Right atrium auricular region (tissue), 2 donors: ENCODE measurements at regions not wholly inside any gene's neighbourhood (a gene's known extent, or its start where the extent isn't known, plus 50 kb on each side); places are given as distances from the start of the nearest gene placed in this dataset.

Source experiments
- DNase-seq: peaks from one replicate; pipeline ENCODE4 v3.0.0-alpha.2; 2019; ENCODE audit warnings: low spot score
- H3K27ac ChIP-seq, 2 donors: fragments of 200-600 bp; sonication (generic); 1 replicate in 1 of 2; 2 replicates in 1 of 2; pipeline ENCODE4 v1.5.1; 2016 to 2019
- H3K27me3 ChIP-seq, 2 donors: fragments of 200-600 bp; sonication (generic); one replicate each; pipeline versions ENCODE4 v1.5.1 to v1.6.0; 2017 to 2019
- H3K36me3 ChIP-seq: fragments of 200-600 bp; sonication (generic); one replicate; pipeline ENCODE4 v1.5.1; 2016
- H3K4me1 ChIP-seq, 2 donors: fragments of 200-600 bp; sonication (generic); one replicate each; pipeline versions ENCODE4 v1.5.1 to v1.6.0; 2017 to 2019
- H3K4me3 ChIP-seq, 2 donors: fragments of 200-600 bp; sonication (generic); 1 replicate in 1 of 2; 2 replicates in 1 of 2; pipeline ENCODE4 v1.5.1; 2017 to 2019; ENCODE audit warnings: mild to moderate bottlenecking in 1 of 2, moderate library complexity in 1 of 2
- H3K9me3 ChIP-seq, 2 donors: fragments of 200-600 bp; sonication (generic); one replicate each; pipeline ENCODE4 v1.5.1; 2019
- CTCF ChIP-seq, 2 donors: fragments of 200-600 bp; sonication (generic); IDR thresholded peaks; one replicate each; pipeline ENCODE4 v1.5.1; 2019; ENCODE audit warnings: antibody characterized with exemption in 2 of 2

GRCh38 chr2:118333664-118334063, 245.4 kb downstream of the INSIG2 start:
- Histone ChIP-seq H3K4me1 (no peaks in the 10 kb centered on the region), H3K4me3 (no peak overlapping the region), H3K9me3 (peaks cover 0 to 8% of the 10 kb centered on the region in 2 donors), H3K27ac (no peak overlapping the region), H3K36me3 (no peaks in the 10 kb centered on the region), H3K27me3 (no peaks in the 10 kb centered on the region)
- no peak for TF ChIP-seq CTCF (IDR thresholded peaks at IDR 0.05)
- DNase-seq: no peak

GRCh38 chr2:118325321-118325955, 237.2 kb downstream of the INSIG2 start:
- TF ChIP-seq CTCF (IDR thresholded peaks at IDR 0.05): no peak
- DNase-seq: no peak
- H3K27me3 ChIP-seq: no peaks in the 10 kb centered on the region
- no peaks in the 10 kb centered on the region for H3K4me1 ChIP-seq
- no peaks in the 10 kb centered on the region for H3K36me3 ChIP-seq
- no peak overlapping the region for H3K4me3 ChIP-seq
- H3K27ac ChIP-seq: no peak overlapping the region
- no peaks in the 10 kb centered on the region for H3K9me3 ChIP-seq

- Histone ChIP-seq H3K36me3 (no peaks in the 10 kb centered on the region), H3K4me3 (no peak overlapping the region), H3K4me1 (no peaks in the 10 kb centered on the region), H3K27me3 (no peaks in the 10 kb centered on the region), H3K9me3 (no peaks in the 10 kb centered on the region), H3K27ac (no peak overlapping the region)
- no peak for DNase-seq
- TF ChIP-seq CTCF (IDR thresholded peaks at IDR 0.05): no peak
These were observed 234.1 kb downstream of the INSIG2 start for GRCh38 chr2:118322406-118322805.

GRCh38 chr2:118321432-118322105, 233.3 kb downstream of the INSIG2 start:
- DNase-seq: no peak
- no peaks in the 10 kb centered on the region for H3K27me3 ChIP-seq
- TF ChIP-seq CTCF (IDR thresholded peaks at IDR 0.05): no peak
- no peaks in the 10 kb centered on the region for H3K9me3 ChIP-seq
- no peaks in the 10 kb centered on the region for H3K36me3 ChIP-seq
- H3K4me3 ChIP-seq: no peak overlapping the region
- no peak overlapping the region for H3K27ac ChIP-seq
- no peaks in the 10 kb centered on the region for H3K4me1 ChIP-seq

- Histone ChIP-seq H3K4me1 (no peaks in the 10 kb centered on the region), H3K9me3 (no peaks in the 10 kb centered on the region), H3K27me3 (no peaks in the 10 kb centered on the region), H3K36me3 (no peaks in the 10 kb centered on the region), H3K27ac (no peak overlapping the region), H3K4me3 (no peak overlapping the region)
- no peak for TF ChIP-seq CTCF (IDR thresholded peaks at IDR 0.05)
- no peak for DNase-seq
These were observed 232.4 kb downstream of the INSIG2 start for GRCh38 chr2:118320658-118321057.

GRCh38 chr2:118320196-118320595, 231.9 kb downstream of the INSIG2 start:
- Histone ChIP-seq H3K36me3 (no peaks in the 10 kb centered on the region), H3K4me3 (no peak overlapping the region), H3K4me1 (no peaks in the 10 kb centered on the region), H3K27ac (no peak overlapping the region), H3K27me3 (no peaks in the 10 kb centered on the region), H3K9me3 (no peaks in the 10 kb centered on the region)
- DNase-seq: no peak
- TF ChIP-seq CTCF (IDR thresholded peaks at IDR 0.05): no peak
